Activated CD4-positive, alpha-beta T cell treated with anti-CD3 and anti-CD28 coated beads, Interleukin-2, amount 50 U/mL, for 4 hours (primary cell): ENCODE measurements at regions not wholly inside any gene's neighbourhood (a gene's known extent, or its start where the extent isn't known, plus 50 kb on each side); places are given as distances from the start of the nearest gene placed in this dataset.

Source experiments
- DNase-seq, 2 experiments: peaks; one replicate each; pipeline ENCODE4 v3.0.0-alpha.2; 2020

- no peak for DNase-seq
These were observed 395.2 kb downstream of the RAD51AP2 start for GRCh38 chr2:17122887-17123501.

- DNase-seq = no peak
These were observed 402.8 kb downstream of the RAD51AP2 start for GRCh38 chr2:17115466-17115865.

GRCh38 chr2:17115042-17115441 is 403.2 kb downstream of the RAD51AP2 start:
- no peak for DNase-seq

GRCh38 chr2:17107871-17108270 is 410.4 kb downstream of the RAD51AP2 start:
- DNase-seq = no peak

GRCh38 chr2:17107151-17107550 is 411.1 kb downstream of the RAD51AP2 start:
- no peak for DNase-seq

- DNase-seq = no peak
These were observed 411.8 kb downstream of the RAD51AP2 start for GRCh38 chr2:17106418-17106817.

GRCh38 chr2:17104454-17104853 is 413.8 kb downstream of the RAD51AP2 start:
- no peak for DNase-seq

- no peak for DNase-seq
These were observed 416.6 kb downstream of the RAD51AP2 start for GRCh38 chr2:17101596-17101995.

GRCh38 chr2:17101091-17101490 is 417.1 kb downstream of the RAD51AP2 start:
- DNase-seq = no peak

GRCh38 chr2:17095340-17095739 is 422.9 kb downstream of the RAD51AP2 start:
- DNase-seq = no peak

GRCh38 chr2:17093712-17094111 is 424.5 kb downstream of the RAD51AP2 start:
- DNase-seq = no peak

GRCh38 chr2:17086990-17087389 is 421.4 kb upstream of the CYRIA start:
- DNase-seq = no peak

- DNase-seq = no peak
These were observed 420.0 kb upstream of the CYRIA start for GRCh38 chr2:17085546-17086202.

GRCh38 chr2:17084877-17085276 is 419.2 kb upstream of the CYRIA start:
- no peak for DNase-seq

GRCh38 chr2:17083902-17084301 is 418.3 kb upstream of the CYRIA start:
- DNase-seq = no peak

GRCh38 chr2:17079262-17079661 is 413.6 kb upstream of the CYRIA start:
- DNase-seq = no peak

- DNase-seq = no peak
These were observed 410.9 kb upstream of the CYRIA start for GRCh38 chr2:17076533-17076932.

- no peak for DNase-seq
These were observed 405.1 kb upstream of the CYRIA start for GRCh38 chr2:17070711-17071110.

- no peak for DNase-seq
These were observed 403.9 kb upstream of the CYRIA start for GRCh38 chr2:17069564-17069963.

GRCh38 chr2:17068021-17068420 is 402.4 kb upstream of the CYRIA start:
- DNase-seq = no peak

- no peak for DNase-seq
These were observed 399.9 kb upstream of the CYRIA start for GRCh38 chr2:17065536-17065935.

GRCh38 chr2:17061028-17061427 is 395.4 kb upstream of the CYRIA start:
- DNase-seq = no peak

GRCh38 chr2:17059458-17059857 is 393.8 kb upstream of the CYRIA start:
- DNase-seq = no peak

- DNase-seq = no peak
These were observed 393.3 kb upstream of the CYRIA start for GRCh38 chr2:17058772-17059402.
